Esophagus muscularis mucosa (tissue), 4 donors: ENCODE measurements at regions not wholly inside any gene's neighbourhood (a gene's known extent, or its start where the extent isn't known, plus 50 kb on each side); places are given as distances from the start of the nearest gene placed in this dataset.

Source experiments
- DNase-seq: peaks from one replicate; pipeline ENCODE4 v3.0.0-alpha.2; 2017; ENCODE audit errors: extremely low spot score
- H3K27ac ChIP-seq, 4 donors: fragments of 200-600 bp; sonication (generic); replicated peaks in 1 of 4; 1 replicate in 3 of 4; 2 replicates in 1 of 4; pipeline ENCODE4 v1.5.1; 2016 to 2019; ENCODE audit warnings: mild to moderate bottlenecking in 1 of 4
- H3K27me3 ChIP-seq, 4 donors: fragments of 200-600 bp; sonication (generic); one replicate each; pipeline versions ENCODE4 v1.5.1 to v1.6.0; 2016 to 2019
- H3K36me3 ChIP-seq, 4 donors: fragments of 200-600 bp; sonication (generic); one replicate each; pipeline ENCODE4 v1.5.1; 2016 to 2019
- H3K4me1 ChIP-seq, 4 donors: fragments of 200-600 bp; sonication (generic); one replicate each; pipeline ENCODE4 v1.5.1; 2016 to 2019
- H3K4me3 ChIP-seq, 4 donors: fragments of 200-600 bp; sonication (generic); 1 replicate in 2 of 4; 2 replicates in 2 of 4; pipeline ENCODE4 v1.5.1; 2016 to 2019; ENCODE audit warnings: mild to moderate bottlenecking in 4 of 4, moderate library complexity in 1 of 4
- H3K9me3 ChIP-seq, 4 donors: fragments of 200-600 bp; sonication (generic); 1 replicate in 3 of 4; 2 replicates in 1 of 4; pipeline ENCODE4 v1.5.1; 2016 to 2019
- CTCF ChIP-seq, 3 experiments: fragments of 200-600 bp in 2 of 3; fragments of 450-650 bp in 1 of 3; sonication (generic) in 2 of 3; IDR thresholded peaks; one replicate each; pipeline ENCODE4 v1.5.1; 2017 to 2019; ENCODE audit warnings: antibody characterized with exemption in 3 of 3, mild to moderate bottlenecking in 2 of 3, moderate library complexity in 1 of 3
- EP300 ChIP-seq: sonication (generic); formaldehyde crosslinking; IDR thresholded peaks from one replicate; pipeline ENCODE4 v1.6.1; 2017; ENCODE audit warnings: antibody characterized with exemption
- POLR2A ChIP-seq: fragments of 450-650 bp; IDR thresholded peaks from one replicate; pipeline ENCODE4 v1.6.1; 2017; ENCODE audit warnings: antibody characterized with exemption, moderate library complexity, mild to moderate bottlenecking, low read depth
- POLR2AphosphoS5 ChIP-seq, 2 donors: sonication (generic); formaldehyde crosslinking; IDR thresholded peaks; one replicate each; pipeline ENCODE4 v1.6.1; 2017; ENCODE audit warnings: antibody characterized with exemption in 2 of 2
- WGBS: methylation state at CpG from one replicate; pipeline ENCODE4 v1.1.5; 2018; 5-methylcytosine and 5-hydroxymethylcytosine counted together
- intact Hi-C: fragments of 100-400 bp; cut with DNase I; formaldehyde crosslinking; loops from one replicate; pipeline ENCODE4 v1.15.1; 2023

GRCh38 chr2:239506961-239507360, 106.1 kb upstream of the HDAC4 start:
- Histone ChIP-seq H3K4me3 (no peak overlapping the region), H3K27me3 (no peaks in the 10 kb centered on the region), H3K9me3 (no peaks in the 10 kb centered on the region), H3K36me3 (no peaks in the 10 kb centered on the region), H3K4me1 (no peaks in the 10 kb centered on the region), H3K27ac (no peak overlapping the region)
- TF ChIP-seq EP300 (no peak), POLR2A (no peak), CTCF (IDR thresholded peaks at IDR 0.05) (no peak), POLR2AphosphoS5 (IDR thresholded peaks at IDR 0.05) (no peak)
- 88% methylated on average over 19 of the region's 19 CpGs for WGBS
- DNase-seq = no peak
- intact Hi-C loops = no loop called here

GRCh38 chr2:239506101-239506857, 105.5 kb upstream of the HDAC4 start:
- Histone ChIP-seq H3K4me3 (no peak overlapping the region), H3K27ac (no peak overlapping the region), H3K36me3 (no peaks in the 10 kb centered on the region), H3K27me3 (no peaks in the 10 kb centered on the region), H3K9me3 (no peaks in the 10 kb centered on the region), H3K4me1 (no peaks in the 10 kb centered on the region)
- TF ChIP-seq EP300 = no peak
- TF ChIP-seq CTCF (IDR thresholded peaks at IDR 0.05) = no peak
- no peak for TF ChIP-seq POLR2AphosphoS5 (IDR thresholded peaks at IDR 0.05)
- TF ChIP-seq POLR2A = no peak
- intact Hi-C loops = no loop called here
- WGBS = 91% methylated on average over 23 of the region's 29 CpGs
- DNase-seq = no peak

- peaks cover 3 to 11% (median 11%) of the 10 kb centered on the region in 4 donors for H3K4me1 ChIP-seq
- intact Hi-C loops = no loop called here
- TF ChIP-seq POLR2A (no peak), EP300 (no peak)
- H3K4me3 ChIP-seq = no peak overlapping the region
- no peak for DNase-seq
- no peak overlapping the region for H3K27ac ChIP-seq
- H3K36me3 ChIP-seq = no peaks in the 10 kb centered on the region
- H3K27me3 ChIP-seq = no peaks in the 10 kb centered on the region
- H3K9me3 ChIP-seq = no peaks in the 10 kb centered on the region
- WGBS = 92% methylated on average over 16 of the region's 16 CpGs
Measured at GRCh38 chr2:239504643-239505235, 103.9 kb upstream of the HDAC4 start.

GRCh38 chr2:239502430-239503186, 101.8 kb upstream of the HDAC4 start:
- Histone ChIP-seq H3K27ac (no peak overlapping the region), H3K9me3 (no peaks in the 10 kb centered on the region), H3K36me3 (no peaks in the 10 kb centered on the region), H3K4me3 (no peak overlapping the region), H3K27me3 (no peaks in the 10 kb centered on the region), H3K4me1 (peaks cover 3 to 23% (median 21%) of the 10 kb centered on the region in 4 donors)
- TF ChIP-seq POLR2AphosphoS5 (IDR thresholded peaks at IDR 0.05) (no peak), EP300 (no peak), POLR2A (no peak), CTCF (IDR thresholded peaks at IDR 0.05) (no peak)
- intact Hi-C loops = no loop called here
- 94% methylated on average over 17 of the region's 19 CpGs for WGBS
- no peak for DNase-seq
